ENCODE measurements at regions not wholly inside any gene's neighbourhood (a gene's known extent, or its start where the extent isn't known, plus 50 kb on each side); places are given as distances from the start of the nearest gene placed in this dataset.

- Mint-ChIP-seq H3K4me1 (no peaks in the 10 kb centered on the region), H3K4me3 (no peak overlapping the region), H3K27me3 (ENCODE audit: low read depth in 2 of 2) (peaks cover 0 to 3% of the 10 kb centered on the region in 2 donors), H3K27ac (no peak overlapping the region), H3K9me3 (peaks cover 0 to 3% of the 10 kb centered on the region in 2 donors), H3K36me3 (no peaks in the 10 kb centered on the region)
- DNase-seq (no peak), ATAC-seq (no peak)
- H3K9me3 ChIP-seq (ENCODE audit: control insufficient read depth, insufficient read depth, low read length) = no peaks in the 10 kb centered on the region
- no peaks in the 10 kb centered on the region for H3K36me3 ChIP-seq (ENCODE audit: control insufficient read depth, insufficient read depth, low read length)
- no peak overlapping the region for H3K27ac ChIP-seq (ENCODE audit: low read length)
- no peak for TF ChIP-seq CTCF (IDR thresholded peaks at IDR 0.05)
- 81% methylated on average over 3 of the region's 3 CpGs for WGBS (ENCODE audit: insufficient coverage)
- H3K27me3 ChIP-seq (ENCODE audit: control insufficient read depth, insufficient read depth, low read length) = no peaks in the 10 kb centered on the region
- no peak overlapping the region for H3K4me3 ChIP-seq (ENCODE audit: low read length)
- intact Hi-C loops (cut with micrococcal nuclease) = no loop called here
- no peaks in the 10 kb centered on the region for H3K4me1 ChIP-seq (ENCODE audit: control insufficient read depth, insufficient read depth, low read length)
Measured at GRCh38 chr20:17171746-17172280, 55.0 kb upstream of the PCSK2 start.

- ATAC-seq = no peak
- no peak for TF ChIP-seq CTCF (IDR thresholded peaks at IDR 0.05)
- WGBS (ENCODE audit: insufficient coverage) = 89% methylated on average over 5 of the region's 6 CpGs
- no peak for DNase-seq
- H3K9me3 ChIP-seq (ENCODE audit: control insufficient read depth, insufficient read depth, low read length) = no peaks in the 10 kb centered on the region
- no peaks in the 10 kb centered on the region for H3K27me3 ChIP-seq (ENCODE audit: control insufficient read depth, insufficient read depth, low read length)
- no peak overlapping the region for H3K27ac ChIP-seq (ENCODE audit: low read length)
- H3K27me3 Mint-ChIP-seq (ENCODE audit: low read depth in 2 of 2) = peaks cover 0 to 3% of the 10 kb centered on the region in 2 donors
- no peaks in the 10 kb centered on the region for H3K4me1 ChIP-seq (ENCODE audit: control insufficient read depth, insufficient read depth, low read length)
- intact Hi-C loops (cut with micrococcal nuclease) = no loop called here
- no peaks in the 10 kb centered on the region for H3K4me1 Mint-ChIP-seq
- no peak overlapping the region for H3K4me3 Mint-ChIP-seq
- no peak overlapping the region for H3K27ac Mint-ChIP-seq
- H3K36me3 Mint-ChIP-seq = no peaks in the 10 kb centered on the region
- H3K4me3 ChIP-seq (ENCODE audit: low read length) = no peak overlapping the region
- H3K36me3 ChIP-seq (ENCODE audit: control insufficient read depth, insufficient read depth, low read length) = no peaks in the 10 kb centered on the region
- H3K9me3 Mint-ChIP-seq = peaks cover 0 to 3% of the 10 kb centered on the region in 2 donors
Measured at GRCh38 chr20:17172836-17173516, 53.9 kb upstream of the PCSK2 start.

Measured in natural killer cell (primary cell).